Activated CD4-positive, alpha-beta T cell treated with anti-CD3 and anti-CD28 coated beads for 36 hours (primary cell): ENCODE measurements at regions not wholly inside any gene's neighbourhood (a gene's known extent, or its start where the extent isn't known, plus 50 kb on each side); places are given as distances from the start of the nearest gene placed in this dataset.

ENCODE experiments used
- ATAC-seq: fragments of 200-7000 bp; cut with Tn5 transposase; one replicate; pipeline ENCODE4 v1.10.0; 2021; ENCODE audit warnings: mild to moderate bottlenecking, moderate library complexity
- CTCF ChIA-PET: fragments of 350-600 bp; sonication (Branson Sonifier 250); formaldehyde crosslinking; loops from one replicate; lab custom pipeline; 2021; ENCODE audit warnings: antibody characterized with exemption; lab: Charles Lee
- POLR2A ChIA-PET: fragments of 350-600 bp; sonication (Branson Sonifier 250); formaldehyde crosslinking; loops from one replicate; lab custom pipeline; 2021; ENCODE audit warnings: antibody characterized with exemption, inconsistent platforms; lab: Charles Lee
- DNase-seq: peaks from one replicate; pipeline ENCODE4 v3.0.0-alpha.2; 2020
- H3K27ac Mint-ChIP-seq: one replicate; pipeline ENCODE4 v1.8.0; 2021; ENCODE audit warnings: mixed read lengths
- H3K27me3 Mint-ChIP-seq: one replicate; pipeline ENCODE4 v1.8.0; 2021; ENCODE audit warnings: mixed read lengths
- H3K36me3 Mint-ChIP-seq: one replicate; pipeline ENCODE4 v1.8.0; 2021; ENCODE audit warnings: low read depth, mixed read lengths
- H3K4me1 Mint-ChIP-seq: one replicate; pipeline ENCODE4 v1.8.0; 2021; ENCODE audit warnings: mixed read lengths
- H3K4me3 Mint-ChIP-seq: one replicate; pipeline ENCODE4 v1.8.0; 2021; ENCODE audit warnings: mild to moderate bottlenecking, moderate library complexity, mixed read lengths
- H3K9me3 Mint-ChIP-seq: one replicate; pipeline ENCODE4 v1.8.0; 2021; ENCODE audit warnings: low read depth, mixed read lengths
- intact Hi-C, 2 experiments: fragments of 100-400 bp; cut with DNase I in 1 of 2; cut with micrococcal nuclease in 1 of 2; formaldehyde crosslinking; loops; one replicate each; pipeline versions ENCODE4 v1.14.2 to v1.15.1; 2022 to 2024; cut with DNase I, micrococcal nuclease

DNA sequence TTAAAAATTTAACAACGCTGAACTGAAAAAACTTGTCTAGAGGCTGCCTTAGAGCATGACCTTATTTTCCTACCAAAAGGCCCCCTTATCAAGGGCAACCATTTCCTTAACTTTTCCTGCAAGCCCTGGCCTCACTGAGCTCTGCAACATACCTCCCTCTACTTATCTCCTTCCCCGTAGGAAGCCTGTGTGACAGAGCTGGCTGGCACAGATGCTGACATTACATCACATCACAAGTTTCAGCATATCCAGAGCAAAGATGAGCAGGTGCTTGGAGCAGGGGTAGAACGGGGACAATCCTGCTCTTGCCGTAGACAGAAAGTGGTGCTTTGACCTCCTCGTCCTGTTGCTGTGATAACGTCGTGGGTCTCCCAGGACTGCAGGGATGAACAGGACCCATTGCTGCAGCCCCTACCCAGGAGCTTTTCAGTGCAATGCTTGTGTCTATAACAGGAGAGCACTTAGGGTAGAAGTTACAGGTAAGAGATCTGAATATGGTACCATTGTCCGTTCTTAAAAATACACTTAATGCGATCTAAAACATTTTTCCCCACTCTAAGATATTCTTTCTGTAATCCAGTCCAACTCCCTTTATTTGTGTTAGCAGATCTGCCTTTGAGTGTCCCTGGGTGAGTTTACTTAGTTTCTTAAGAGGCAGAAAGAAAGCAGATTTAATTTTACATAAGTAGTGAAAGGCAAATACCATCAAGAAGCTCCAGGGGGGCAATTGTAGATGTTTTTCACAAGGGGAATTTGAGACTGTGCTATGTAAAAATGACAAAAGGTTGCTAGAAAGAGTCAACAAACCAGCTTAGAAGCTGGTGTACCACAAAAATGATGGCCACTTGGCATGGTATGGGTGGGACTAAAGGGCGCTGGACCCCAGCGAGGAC, 101.9 kb upstream of the EFNA5 start:
- no peaks in the 10 kb centered on the region for H3K4me1 Mint-ChIP-seq
- H3K27ac Mint-ChIP-seq, result no peak overlapping the region
- H3K4me3 Mint-ChIP-seq, result no peak overlapping the region
- intact Hi-C loops, result no loop called here
- H3K27me3 Mint-ChIP-seq, result peaks cover 16% of the 10 kb centered on the region
- H3K36me3 Mint-ChIP-seq, result no peaks in the 10 kb centered on the region
- CTCF ChIA-PET, result no interaction called here
- POLR2A ChIA-PET, result no interaction called here
- no peak for ATAC-seq
- no peak for DNase-seq
- no peaks in the 10 kb centered on the region for H3K9me3 Mint-ChIP-seq

DNA sequence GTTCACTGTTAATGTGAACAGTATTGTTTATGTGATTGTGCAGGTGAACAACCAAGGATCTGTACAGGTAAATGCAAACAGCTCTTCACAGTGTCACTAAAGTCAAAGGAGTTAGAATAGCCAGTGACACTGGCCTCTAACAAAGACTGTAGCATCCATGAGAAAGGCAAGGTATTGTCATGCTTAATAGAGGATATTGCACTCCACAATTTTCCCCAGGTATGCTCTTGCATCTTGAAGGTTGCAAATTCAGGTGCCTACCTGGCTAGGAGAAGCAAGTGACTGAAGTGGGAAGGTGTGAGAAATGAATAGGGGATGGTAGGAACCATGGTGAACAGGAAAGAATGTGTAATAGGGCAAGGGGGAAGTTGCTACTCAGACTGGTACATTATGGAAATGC, 101.2 kb upstream of the EFNA5 start:
- Mint-ChIP-seq H3K27ac (no peak overlapping the region), H3K4me1 (no peaks in the 10 kb centered on the region), H3K4me3 (no peak overlapping the region), H3K9me3 (no peaks in the 10 kb centered on the region), H3K36me3 (no peaks in the 10 kb centered on the region), H3K27me3 (peaks cover 16% of the 10 kb centered on the region)
- ChIA-PET POLR2A (no interaction called here), CTCF (no interaction called here)
- intact Hi-C loops, result no loop called here
- no peak for ATAC-seq
- DNase-seq, result no peak

DNA sequence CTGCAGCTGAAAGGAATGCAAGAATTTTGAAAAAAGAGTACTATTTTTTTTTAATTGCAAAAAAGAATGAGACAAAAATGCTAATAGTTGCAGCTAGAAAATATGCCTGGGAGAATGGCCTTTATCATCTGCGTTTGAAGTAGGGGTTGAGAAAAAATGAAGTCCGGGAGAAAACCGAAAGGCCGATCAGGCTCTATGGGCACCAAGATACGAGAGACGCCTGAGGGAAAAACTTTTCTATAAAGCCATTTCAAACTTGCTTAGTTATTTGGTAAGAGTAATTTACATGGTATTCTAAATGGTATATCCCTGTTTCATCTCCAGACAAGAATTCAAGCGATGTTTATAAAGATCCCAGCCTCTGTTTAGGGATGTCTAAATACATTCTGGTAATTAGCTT, 99.3 kb upstream of the EFNA5 start:
- H3K4me1 Mint-ChIP-seq, result no peaks in the 10 kb centered on the region
- H3K27ac Mint-ChIP-seq, result no peak overlapping the region
- ChIA-PET CTCF (interaction anchor here (1.1 kb wide), 1 partner anchor 24 kb away, joined by 3 read pairs; no protein-coding TSS in a partner anchor), POLR2A (no interaction called here)
- H3K4me3 Mint-ChIP-seq, result no peak overlapping the region
- DNase-seq (no peak), ATAC-seq (no peak)
- no peaks in the 10 kb centered on the region for H3K36me3 Mint-ChIP-seq
- intact Hi-C loops, result no loop called here
- H3K9me3 Mint-ChIP-seq, result no peaks in the 10 kb centered on the region
- peaks cover 9% of the 10 kb centered on the region for H3K27me3 Mint-ChIP-seq

DNA sequence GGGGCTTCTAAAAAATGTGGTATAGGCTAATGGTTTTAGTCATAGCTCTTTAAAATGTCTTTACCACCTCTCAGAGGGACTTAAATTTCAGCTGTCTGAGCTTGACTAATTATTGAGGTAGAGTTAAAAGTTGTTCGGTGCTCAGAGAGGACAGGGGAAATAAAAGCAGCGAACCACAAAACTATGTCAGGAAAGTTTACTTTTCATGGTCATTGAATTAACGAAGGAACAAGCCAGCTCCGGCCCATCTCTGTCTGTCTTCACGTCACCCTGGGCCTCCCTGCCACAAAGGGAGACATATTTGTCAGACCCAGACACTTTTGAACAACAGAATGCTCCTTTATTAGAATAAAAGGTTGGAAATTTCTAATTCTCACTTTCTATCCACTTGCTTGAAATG, 98.8 kb upstream of the EFNA5 start:
- H3K4me1 Mint-ChIP-seq, result no peaks in the 10 kb centered on the region
- CTCF ChIA-PET, result interaction anchor here (1.1 kb wide), 1 partner anchor 24 kb away, joined by 3 read pairs; no protein-coding TSS in a partner anchor

DNA sequence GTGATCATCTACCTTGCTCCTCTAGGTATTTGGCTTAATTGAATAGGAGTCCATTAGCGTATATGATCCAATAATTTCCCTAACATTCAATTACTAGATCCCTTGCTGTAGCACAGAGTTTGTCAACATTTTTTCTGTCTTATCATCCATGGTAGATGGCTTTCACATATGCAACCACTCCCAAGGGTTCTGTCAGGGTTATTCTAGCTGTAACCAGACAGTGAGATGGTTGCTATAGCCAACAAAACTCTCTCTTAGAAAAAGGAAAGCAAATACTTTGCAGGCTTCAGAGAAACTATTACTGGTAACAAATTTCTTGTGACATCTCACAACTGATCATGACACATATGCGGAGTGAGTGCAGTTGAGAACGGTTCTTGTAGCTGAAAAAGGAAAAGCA, 96.2 kb upstream of the EFNA5 start:
- Mint-ChIP-seq H3K9me3 (no peaks in the 10 kb centered on the region), H3K4me1 (no peaks in the 10 kb centered on the region), H3K4me3 (no peak overlapping the region), H3K27ac (no peak overlapping the region), H3K36me3 (no peaks in the 10 kb centered on the region), H3K27me3 (peaks cover 4% of the 10 kb centered on the region)
- DNase-seq (no peak), ATAC-seq (no peak)
- CTCF ChIA-PET, result no interaction called here
- POLR2A ChIA-PET, result no interaction called here
- intact Hi-C loops, result no loop called here

More for the DNA sequence above, 98.8 kb upstream of the EFNA5 start:
- POLR2A ChIA-PET, result no interaction called here
- ATAC-seq (no peak), DNase-seq (no peak)
- H3K4me3 Mint-ChIP-seq, result no peak overlapping the region
- peaks cover 9% of the 10 kb centered on the region for H3K27me3 Mint-ChIP-seq
- no peaks in the 10 kb centered on the region for H3K36me3 Mint-ChIP-seq
- H3K27ac Mint-ChIP-seq, result no peak overlapping the region
- intact Hi-C loops, result no loop called here
- H3K9me3 Mint-ChIP-seq, result no peaks in the 10 kb centered on the region

DNA sequence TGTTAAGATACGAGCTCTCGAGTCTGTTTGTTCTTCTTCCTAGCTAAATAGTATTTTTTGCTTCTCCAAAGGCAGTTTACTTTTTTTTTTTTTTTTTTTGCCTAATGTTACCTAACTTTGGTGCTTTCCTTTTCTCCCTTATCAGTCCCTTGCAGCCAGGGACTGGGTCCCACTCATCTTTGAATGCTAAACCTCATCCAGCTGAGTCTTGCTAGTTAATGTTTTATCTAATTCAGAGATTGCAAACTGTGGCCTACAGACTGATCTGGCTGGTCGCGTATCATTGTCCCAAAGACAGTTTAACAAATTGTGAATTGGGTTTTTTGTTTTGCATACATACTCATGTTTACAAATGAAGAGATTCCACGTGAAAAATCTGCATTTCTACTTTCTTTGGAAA, 95.7 kb upstream of the EFNA5 start:
- CTCF ChIA-PET, result interaction anchor here (1.1 kb wide), 1 partner anchor 595 kb away, joined by 3 read pairs; no protein-coding TSS in a partner anchor
- no peak for ATAC-seq
- H3K4me3 Mint-ChIP-seq, result no peak overlapping the region

DNA sequence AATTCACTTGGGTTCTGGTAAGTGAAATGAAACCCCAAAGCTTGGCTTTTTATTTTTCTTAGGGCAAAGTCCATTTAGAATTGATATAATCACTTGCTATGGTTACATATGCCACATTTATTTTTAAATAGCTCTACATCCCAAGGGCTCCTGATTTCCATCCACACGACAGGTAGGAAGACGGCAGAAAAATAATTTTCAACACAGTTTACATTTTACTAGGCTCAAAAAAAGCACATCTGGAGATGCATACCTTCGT, 95.0 kb upstream of the EFNA5 start:
- Mint-ChIP-seq H3K4me1 (no peaks in the 10 kb centered on the region), H3K9me3 (no peaks in the 10 kb centered on the region), H3K27me3 (peaks cover 2% of the 10 kb centered on the region), H3K27ac (no peak overlapping the region), H3K36me3 (no peaks in the 10 kb centered on the region), H3K4me3 (no peak overlapping the region)
- intact Hi-C loops, result no loop called here
- no peak for ATAC-seq
- ChIA-PET POLR2A (no interaction called here), CTCF (interaction anchor here (1.1 kb wide), 1 partner anchor 596 kb away, joined by 3 read pairs; no protein-coding TSS in a partner anchor)
- no peak for DNase-seq

More for the DNA sequence above, 95.7 kb upstream of the EFNA5 start:
- Mint-ChIP-seq H3K4me1 (no peaks in the 10 kb centered on the region), H3K27me3 (peaks cover 3% of the 10 kb centered on the region), H3K36me3 (no peaks in the 10 kb centered on the region), H3K27ac (no peak overlapping the region), H3K9me3 (no peaks in the 10 kb centered on the region)
- POLR2A ChIA-PET, result no interaction called here
- no peak for DNase-seq
- intact Hi-C loops, result no loop called here

DNA sequence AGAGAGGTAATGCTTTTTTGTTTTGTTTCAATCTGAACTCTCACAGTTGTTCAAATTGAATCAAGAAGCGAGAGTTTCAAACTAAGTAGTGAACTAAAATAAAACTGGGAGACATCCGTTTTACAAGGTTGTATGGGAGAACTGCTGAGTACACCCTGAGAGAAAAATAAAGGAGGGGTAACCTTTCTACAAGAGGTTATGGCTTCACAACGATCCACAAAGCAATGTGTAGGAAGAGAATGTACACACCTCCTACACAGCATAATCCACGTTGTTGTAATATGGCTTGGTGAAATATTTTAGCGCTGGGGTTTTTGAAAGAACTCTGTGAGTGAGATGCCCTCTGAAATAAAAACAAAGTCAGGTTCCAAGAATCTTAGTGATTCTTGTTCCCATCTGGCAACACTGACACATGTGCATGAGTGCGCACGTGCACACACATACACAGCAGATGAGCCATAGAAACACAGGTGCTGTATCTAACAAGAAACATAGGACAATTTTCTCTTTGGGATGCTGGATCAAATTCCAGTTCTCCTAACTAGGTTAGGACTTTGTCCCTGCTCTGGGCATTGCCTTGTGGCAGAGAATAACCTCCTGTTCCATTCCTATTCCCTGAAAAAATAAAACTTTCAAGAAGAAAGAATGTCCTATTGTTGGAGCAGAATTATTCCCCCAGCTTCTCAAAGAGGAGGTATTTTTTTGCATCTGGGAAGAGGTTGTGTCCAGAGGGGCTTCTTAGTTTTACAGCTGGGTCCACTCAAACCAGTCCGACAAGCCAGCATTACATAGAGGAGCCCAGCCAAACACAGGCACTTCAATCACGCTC, 94.5 kb upstream of the EFNA5 start:
- POLR2A ChIA-PET, result no interaction called here
- ATAC-seq (no peak), DNase-seq (no peak)
- no peaks in the 10 kb centered on the region for H3K36me3 Mint-ChIP-seq
- no peak overlapping the region for H3K27ac Mint-ChIP-seq
- no peaks in the 10 kb centered on the region for H3K9me3 Mint-ChIP-seq
- intact Hi-C loops, result no loop called here
- no peaks in the 10 kb centered on the region for H3K4me1 Mint-ChIP-seq
- H3K27me3 Mint-ChIP-seq, result no peaks in the 10 kb centered on the region
- no peak overlapping the region for H3K4me3 Mint-ChIP-seq
- CTCF ChIA-PET, result interaction anchor here (1.1 kb wide), 1 partner anchor 596 kb away, joined by 3 read pairs; no protein-coding TSS in a partner anchor

DNA sequence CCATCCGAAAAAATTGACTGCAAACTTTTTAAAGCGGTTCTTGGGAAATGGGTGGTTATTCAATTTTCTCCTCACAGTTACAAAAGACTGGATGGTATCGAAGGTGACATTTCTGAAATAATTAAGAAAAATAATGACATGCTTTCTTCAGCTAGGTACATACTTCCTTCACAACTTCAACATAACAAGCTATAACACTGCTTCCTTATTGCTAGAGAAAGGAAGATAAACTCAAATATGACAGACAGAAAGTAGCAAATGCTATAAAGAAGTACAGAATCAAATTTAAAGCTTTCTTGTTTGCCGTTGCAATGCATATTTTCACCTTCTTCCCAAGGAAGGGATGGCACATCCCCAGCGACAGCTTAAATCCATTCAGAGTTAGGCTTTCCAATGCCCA, 93.5 kb upstream of the EFNA5 start:
- Mint-ChIP-seq H3K27me3 (no peaks in the 10 kb centered on the region), H3K9me3 (no peaks in the 10 kb centered on the region), H3K4me3 (no peak overlapping the region), H3K27ac (no peak overlapping the region), H3K4me1 (no peaks in the 10 kb centered on the region), H3K36me3 (no peaks in the 10 kb centered on the region)
- ATAC-seq (no peak), DNase-seq (no peak)
- intact Hi-C loops, result no loop called here
- CTCF ChIA-PET, result no interaction called here
- POLR2A ChIA-PET, result no interaction called here

DNA sequence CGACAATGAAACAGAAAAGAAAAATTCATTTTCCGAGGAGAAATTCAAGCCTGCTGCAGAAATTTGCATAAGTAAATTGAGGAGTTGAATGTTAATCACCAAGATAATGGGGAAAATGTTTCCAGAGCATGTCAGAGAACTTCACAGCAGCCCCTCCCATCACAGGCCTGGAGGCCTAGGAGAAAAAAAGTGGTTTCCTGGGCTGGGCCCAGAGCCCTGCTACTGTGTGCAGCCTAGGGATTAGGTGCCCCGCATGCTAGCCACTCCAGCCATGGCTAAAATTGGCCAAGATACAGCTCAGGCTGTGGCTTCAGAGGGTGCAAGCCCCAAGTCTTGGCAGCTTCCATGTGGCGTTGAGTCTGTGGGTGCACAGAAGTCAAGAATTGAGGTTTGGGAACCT, 82.7 kb upstream of the EFNA5 start:
- intact Hi-C loops, result no loop called here
- CTCF ChIA-PET, result no interaction called here

DNA sequence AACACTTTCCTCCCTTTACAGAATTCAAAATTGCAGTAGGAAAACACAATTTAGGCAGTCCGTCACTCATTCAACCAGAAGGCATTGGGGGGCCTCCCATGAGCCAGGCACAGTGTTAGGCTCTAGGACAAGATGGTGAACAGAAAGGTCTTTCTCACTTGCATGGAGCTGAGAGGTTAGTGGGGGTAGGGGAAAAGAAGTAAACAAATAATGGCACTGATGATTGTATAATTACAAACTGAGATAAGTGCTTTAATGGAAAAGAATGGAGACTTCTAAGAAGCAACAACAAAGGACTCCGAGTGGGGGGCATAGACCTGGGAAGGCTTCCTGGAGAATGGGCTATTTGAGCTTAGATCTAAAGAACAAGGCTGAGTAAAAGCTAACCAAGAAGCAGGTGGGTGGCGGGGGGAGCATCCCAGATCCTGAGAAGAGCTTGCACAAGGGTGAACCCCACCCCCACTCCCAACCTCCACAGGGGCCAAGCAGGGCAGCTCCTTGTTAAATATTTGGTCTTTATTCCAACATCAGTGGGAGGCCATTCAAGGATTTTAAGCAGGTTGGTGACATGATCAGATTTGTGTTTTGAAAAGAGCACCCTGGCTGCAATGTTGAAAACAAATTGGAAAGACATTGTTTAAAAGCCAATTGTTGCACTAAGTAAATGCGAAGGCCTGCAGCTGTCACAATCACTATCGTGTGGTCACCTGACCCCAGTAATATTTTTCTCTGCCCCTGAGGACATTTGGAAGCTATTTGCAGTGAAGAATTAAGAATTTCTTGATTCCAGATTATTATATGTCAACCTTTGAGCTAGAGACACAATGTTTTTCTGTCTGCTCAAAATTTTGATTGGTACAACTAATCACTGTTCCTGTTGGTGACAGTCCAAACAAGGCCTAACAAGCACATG, 73.9 kb upstream of the EFNA5 start:
- intact Hi-C loops, result no loop called here
- H3K4me3 Mint-ChIP-seq, result no peak overlapping the region
- ChIA-PET CTCF (no interaction called here), POLR2A (no interaction called here)
- DNase-seq (no peak), ATAC-seq (no peak)
- no peaks in the 10 kb centered on the region for H3K36me3 Mint-ChIP-seq
- no peaks in the 10 kb centered on the region for H3K4me1 Mint-ChIP-seq
- peaks cover 4% of the 10 kb centered on the region for H3K27me3 Mint-ChIP-seq
- H3K27ac Mint-ChIP-seq, result no peak overlapping the region
- peaks cover 5% of the 10 kb centered on the region for H3K9me3 Mint-ChIP-seq

More for the DNA sequence above, 82.7 kb upstream of the EFNA5 start:
- H3K9me3 Mint-ChIP-seq, result peaks cover 5% of the 10 kb centered on the region
- DNase-seq, result no peak
- POLR2A ChIA-PET, result no interaction called here
- H3K36me3 Mint-ChIP-seq, result no peaks in the 10 kb centered on the region
- no peaks in the 10 kb centered on the region for H3K4me1 Mint-ChIP-seq
- no peak overlapping the region for H3K4me3 Mint-ChIP-seq
- H3K27me3 Mint-ChIP-seq, result peaks cover 8% of the 10 kb centered on the region
- ATAC-seq, result no peak
- H3K27ac Mint-ChIP-seq, result no peak overlapping the region
